HEK293 (cell line): ENCODE measurements at regions not wholly inside any gene's neighbourhood (a gene's known extent, or its start where the extent isn't known, plus 50 kb on each side); places are given as distances from the start of the nearest gene placed in this dataset.
"Not testable (repeated sequence)": the region's sequence is repeated elsewhere in the genome, so short reads cannot be mapped to it uniquely, and the experiment has no call there.

Experiments used
- CTCF ChIA-PET: fragments of 350-600 bp; formaldehyde crosslinking; extraction: SDS; loops from one replicate; lab custom pipeline; 2021; ENCODE audit warnings: antibody characterized with exemption; lab: Yijun Ruan, JAX
- POLR2A ChIA-PET: fragments of 300-600 bp; formaldehyde crosslinking; extraction: SDS; loops from one replicate; lab custom pipeline; 2020; ENCODE audit warnings: antibody characterized with exemption, inconsistent platforms; lab: Yijun Ruan, JAX
- H3K27ac ChIP-seq: fragments of 200-500 bp; sonication (Bioruptor generic); 2 replicates; pipeline ENCODE4 v1.5.1; 2014; ENCODE audit warnings: low read depth, low read length, control low read depth, inconsistent platforms; ENCODE audit errors: extremely low read depth
- H3K36me3 ChIP-seq, 2 experiments: fragments of 200-500 bp in 1 of 2; sonication (Bioruptor generic) in 1 of 2; 1 replicate in 1 of 2; 2 replicates in 1 of 2; pipeline ENCODE4 v1.5.1; 2014 to 2017; ENCODE audit warnings: inconsistent platforms in 2 of 2, low read length in 2 of 2; ENCODE audit not compliant: control insufficient read depth in 2 of 2, insufficient read depth in 1 of 2
- H3K4me1 ChIP-seq: fragments of 200-500 bp; sonication (Bioruptor generic); 2 replicates; pipeline ENCODE4 v1.5.1; 2014; ENCODE audit warnings: mild to moderate bottlenecking, low read length, inconsistent platforms; ENCODE audit not compliant: control insufficient read depth, insufficient read depth
- H3K4me3 ChIP-seq: 2 replicates; pipeline ENCODE4 v1.5.1; 2011; ENCODE audit warnings: low read depth, mild to moderate bottlenecking, control low read depth, low read length, moderate library complexity
- H3K9me3 ChIP-seq: fragments of 200-500 bp; sonication (Bioruptor generic); 2 replicates; pipeline ENCODE4 v1.5.1; 2014; ENCODE audit warnings: low read depth, low read length, inconsistent platforms; ENCODE audit not compliant: control insufficient read depth, insufficient read depth
- GFI1B ChIP-seq: fragments of 450-650 bp; formaldehyde crosslinking; IDR thresholded peaks from 2 replicates; pipeline ENCODE4 v1.5.1; 2016; ENCODE audit warnings: missing biosample characterization, missing genetic modification characterization
- KLF10 ChIP-seq: fragments of 450-650 bp; IDR thresholded peaks from 2 replicates; pipeline ENCODE4 v1.5.1; 2018; ENCODE audit warnings: missing biosample characterization, mild to moderate bottlenecking, missing genetic modification characterization
- RBAK ChIP-seq: fragments of 450-650 bp; formaldehyde crosslinking; IDR thresholded peaks from 2 replicates; pipeline ENCODE4 v1.5.1; 2016; ENCODE audit warnings: missing biosample characterization, missing genetic modification characterization
- TRIM28 ChIP-seq: IDR thresholded peaks from 2 replicates; pipeline ENCODE4 v1.6.1; 2011; ENCODE audit warnings: low read length, control low read depth, borderline replicate concordance
- ZBTB21 ChIP-seq: fragments of 450-650 bp; formaldehyde crosslinking; IDR thresholded peaks from 2 replicates; pipeline ENCODE4 v1.5.1; 2017; ENCODE audit warnings: missing biosample characterization, missing genetic modification characterization
- ZNF239 ChIP-seq: fragments of 450-650 bp; formaldehyde crosslinking; IDR thresholded peaks from 2 replicates; pipeline ENCODE4 v1.5.1; 2016; ENCODE audit warnings: missing biosample characterization, missing genetic modification characterization
- ZNF266 ChIP-seq: fragments of 450-650 bp; formaldehyde crosslinking; IDR thresholded peaks from 2 replicates; pipeline ENCODE4 v1.5.1; 2016; ENCODE audit warnings: missing biosample characterization, missing genetic modification characterization, low read depth
- ZNF394 ChIP-seq: fragments of 450-650 bp; formaldehyde crosslinking; IDR thresholded peaks from 2 replicates; pipeline ENCODE4 v1.5.1; 2016; ENCODE audit warnings: missing biosample characterization, missing genetic modification characterization, mild to moderate bottlenecking, moderate library complexity, borderline replicate concordance
- ZNF510 ChIP-seq: fragments of 450-650 bp; formaldehyde crosslinking; IDR thresholded peaks from 2 replicates; pipeline ENCODE4 v1.5.1; 2018; ENCODE audit warnings: mild to moderate bottlenecking, missing genetic modification characterization, missing biosample characterization; ENCODE audit not compliant: insufficient replicate concordance
- ZNF704 ChIP-seq: fragments of 450-650 bp; formaldehyde crosslinking; IDR thresholded peaks from 2 replicates; pipeline ENCODE4 v1.5.1; 2016; ENCODE audit warnings: missing biosample characterization, missing genetic modification characterization
- ZNF776 ChIP-seq: fragments of 450-650 bp; formaldehyde crosslinking; IDR thresholded peaks from 2 replicates; pipeline ENCODE4 v1.5.0; 2017; ENCODE audit warnings: missing biosample characterization, missing genetic modification characterization, borderline replicate concordance
- ZNF830 ChIP-seq: fragments of 450-650 bp; IDR thresholded peaks from 2 replicates; pipeline ENCODE4 v1.5.0; 2018; ENCODE audit warnings: missing biosample characterization, missing genetic modification characterization, low read depth, mild to moderate bottlenecking, moderate library complexity
- ZNF837 ChIP-seq: fragments of 450-650 bp; formaldehyde crosslinking; IDR thresholded peaks from 2 replicates; pipeline ENCODE4 v1.5.1; 2016; ENCODE audit warnings: missing biosample characterization, missing genetic modification characterization
- ZSCAN4 ChIP-seq: fragments of 450-650 bp; formaldehyde crosslinking; IDR thresholded peaks from 2 replicates; pipeline ENCODE4 v1.5.1; 2017; ENCODE audit warnings: missing biosample characterization, missing genetic modification characterization
- TF ChIP-seq, protein P1 (sequence below): fragments of 450-650 bp; IDR thresholded peaks from 2 replicates; pipeline ENCODE4 v1.5.1; 2018; ENCODE audit warnings: missing biosample characterization, mild to moderate bottlenecking, missing genetic modification characterization
- TF ChIP-seq, protein P2 (sequence below): fragments of 450-650 bp; formaldehyde crosslinking; IDR thresholded peaks from 2 replicates; pipeline ENCODE4 v1.5.1; 2016; ENCODE audit warnings: missing biosample characterization, missing genetic modification characterization, low read depth

DNA sequence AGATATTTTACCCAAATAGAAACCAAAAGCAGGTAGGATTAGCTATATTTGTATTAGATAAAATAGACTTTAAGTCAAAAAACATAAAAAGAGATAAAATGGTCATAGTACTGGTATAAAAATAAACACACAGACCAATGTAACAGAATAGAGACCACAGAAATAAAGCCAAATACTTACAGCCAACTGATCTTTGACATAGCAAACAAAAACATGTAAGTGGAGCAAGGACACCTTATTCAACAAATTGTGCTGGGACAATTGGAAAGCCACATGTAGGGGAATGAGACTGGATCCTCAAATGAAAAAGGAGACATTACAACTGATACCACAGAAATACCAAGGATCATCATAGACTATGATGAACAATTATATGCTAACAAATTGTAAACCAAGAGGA is 94.5 kb upstream of the SIRPG start:
- Histone ChIP-seq H3K36me3 (no peaks in the 10 kb centered on the region), H3K27ac (no peak overlapping the region), H3K9me3 (no peaks in the 10 kb centered on the region), H3K4me3 (no peak overlapping the region), H3K4me1 (no peaks in the 10 kb centered on the region)
- TF ChIP-seq ZNF776 (tag by site-specific recombination), result no peak
- CTCF ChIA-PET, result interaction anchor here (0.7 to 3.0 kb wide), 4 partner anchors 12 to 865 kb away, joined by 3 to 23 read pairs (median 6); no protein-coding TSS in a partner anchor
- POLR2A ChIA-PET, result no interaction called here

DNA sequence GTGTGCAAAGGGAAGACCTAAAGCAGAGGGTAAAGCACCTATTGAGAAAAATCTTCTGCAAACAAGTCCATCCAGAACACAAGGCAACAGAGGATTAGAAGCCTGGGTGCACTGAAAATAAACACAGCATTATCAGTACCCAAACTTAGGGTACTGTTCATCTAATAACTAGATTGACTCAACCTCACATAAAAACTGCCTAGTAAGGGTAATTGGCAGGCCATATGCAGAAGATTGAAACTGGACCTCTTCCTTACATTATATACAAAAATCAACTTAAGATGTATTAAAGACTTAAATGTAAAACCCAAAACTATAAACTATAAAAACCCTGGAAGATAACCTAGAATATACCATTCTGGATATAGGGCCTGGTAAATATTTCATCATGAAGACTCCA is 91.2 kb upstream of the SIRPG start:
- TF ChIP-seq ZNF830 (tag by site-specific recombination), result no peak
- TF ChIP-seq ZNF394 (tag by site-specific recombination), result no peak
- no peak for TF ChIP-seq ZNF266 (tag by site-specific recombination)
- no peak for TF ChIP-seq ZNF837 (tag by site-specific recombination)
- TF ChIP-seq TRIM28, result no peak
- no peak for TF ChIP-seq RBAK
- no peak for TF ChIP-seq KLF10
- TF ChIP-seq, all 188 proteins: peak for 0
- no peak overlapping the region for H3K27ac ChIP-seq
- POLR2A ChIA-PET, result no interaction called here
- H3K4me3 ChIP-seq, result no peak overlapping the region
- no peaks in the 10 kb centered on the region for H3K4me1 ChIP-seq
- H3K9me3 ChIP-seq, result no peaks in the 10 kb centered on the region
- no peaks in the 10 kb centered on the region for H3K36me3 ChIP-seq
- CTCF ChIA-PET, result interaction anchor here (2.1 kb wide), 1 partner anchor 16 kb away, joined by 10 read pairs; no protein-coding TSS in a partner anchor

DNA sequence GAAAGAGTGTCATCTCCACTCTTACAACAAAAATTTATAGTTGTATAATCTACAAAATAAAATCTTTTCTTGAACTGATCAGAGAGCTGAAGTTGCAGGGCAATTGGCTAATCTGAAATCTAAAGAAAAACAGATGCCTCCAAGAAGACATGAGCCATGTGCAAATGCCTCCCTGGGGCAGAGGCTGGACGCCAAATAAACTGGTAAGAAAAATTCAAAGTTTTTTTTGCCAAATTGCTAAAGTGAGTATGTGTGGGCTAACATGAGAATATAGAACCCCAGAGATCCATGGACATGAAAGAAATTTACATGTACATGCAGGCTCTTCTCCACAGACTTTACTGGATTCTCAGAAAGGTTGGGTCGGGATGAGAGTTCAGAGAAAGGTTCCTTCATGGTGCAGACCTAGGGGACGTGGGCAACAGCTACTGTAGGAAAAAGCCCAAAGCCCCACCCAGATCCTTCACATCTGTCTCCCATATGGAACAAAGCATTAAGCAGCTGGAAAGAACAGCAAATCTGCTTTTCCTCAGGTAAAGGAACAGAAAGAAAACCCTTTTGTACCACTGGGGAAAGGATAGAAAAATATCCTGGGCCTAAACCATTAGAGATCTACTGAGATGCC is 90.5 kb upstream of the SIRPG start:
- H3K4me1 ChIP-seq, result no peaks in the 10 kb centered on the region
- no peaks in the 10 kb centered on the region for H3K9me3 ChIP-seq
- TF ChIP-seq ZNF704, result no peak
- TF ChIP-seq ZNF510, result no peak
- TF ChIP-seq, protein P1, sequence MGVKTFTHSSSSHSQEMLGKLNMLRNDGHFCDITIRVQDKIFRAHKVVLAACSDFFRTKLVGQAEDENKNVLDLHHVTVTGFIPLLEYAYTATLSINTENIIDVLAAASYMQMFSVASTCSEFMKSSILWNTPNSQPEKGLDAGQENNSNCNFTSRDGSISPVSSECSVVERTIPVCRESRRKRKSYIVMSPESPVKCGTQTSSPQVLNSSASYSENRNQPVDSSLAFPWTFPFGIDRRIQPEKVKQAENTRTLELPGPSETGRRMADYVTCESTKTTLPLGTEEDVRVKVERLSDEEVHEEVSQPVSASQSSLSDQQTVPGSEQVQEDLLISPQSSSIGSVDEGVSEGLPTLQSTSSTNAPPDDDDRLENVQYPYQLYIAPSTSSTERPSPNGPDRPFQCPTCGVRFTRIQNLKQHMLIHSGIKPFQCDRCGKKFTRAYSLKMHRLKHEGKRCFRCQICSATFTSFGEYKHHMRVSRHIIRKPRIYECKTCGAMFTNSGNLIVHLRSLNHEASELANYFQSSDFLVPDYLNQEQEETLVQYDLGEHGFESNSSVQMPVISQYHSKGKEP (tag by site-specific recombination), result no peak
- TF ChIP-seq GFI1B (tag by site-specific recombination), result no peak
- no peak for TF ChIP-seq ZNF239 (tag by site-specific recombination)
- no peak for TF ChIP-seq ZBTB21
- TF ChIP-seq, protein P2, sequence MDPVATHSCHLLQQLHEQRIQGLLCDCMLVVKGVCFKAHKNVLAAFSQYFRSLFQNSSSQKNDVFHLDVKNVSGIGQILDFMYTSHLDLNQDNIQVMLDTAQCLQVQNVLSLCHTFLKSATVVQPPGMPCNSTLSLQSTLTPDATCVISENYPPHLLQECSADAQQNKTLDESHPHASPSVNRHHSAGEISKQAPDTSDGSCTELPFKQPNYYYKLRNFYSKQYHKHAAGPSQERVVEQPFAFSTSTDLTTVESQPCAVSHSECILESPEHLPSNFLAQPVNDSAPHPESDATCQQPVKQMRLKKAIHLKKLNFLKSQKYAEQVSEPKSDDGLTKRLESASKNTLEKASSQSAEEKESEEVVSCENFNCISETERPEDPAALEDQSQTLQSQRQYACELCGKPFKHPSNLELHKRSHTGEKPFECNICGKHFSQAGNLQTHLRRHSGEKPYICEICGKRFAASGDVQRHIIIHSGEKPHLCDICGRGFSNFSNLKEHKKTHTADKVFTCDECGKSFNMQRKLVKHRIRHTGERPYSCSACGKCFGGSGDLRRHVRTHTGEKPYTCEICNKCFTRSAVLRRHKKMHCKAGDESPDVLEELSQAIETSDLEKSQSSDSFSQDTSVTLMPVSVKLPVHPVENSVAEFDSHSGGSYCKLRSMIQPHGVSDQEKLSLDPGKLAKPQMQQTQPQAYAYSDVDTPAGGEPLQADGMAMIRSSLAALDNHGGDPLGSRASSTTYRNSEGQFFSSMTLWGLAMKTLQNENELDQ, result no peak
- TF ChIP-seq ZSCAN4 (tag by site-specific recombination), result no peak
- POLR2A ChIA-PET, result no interaction called here
- CTCF ChIA-PET, result interaction anchor here (0.8 to 1.1 kb wide), 2 partner anchors 16 to 864 kb away, joined by 3 to 5 read pairs; no protein-coding TSS in a partner anchor
- no peak overlapping the region for H3K27ac ChIP-seq
- no peak overlapping the region for H3K4me3 ChIP-seq
- no peaks in the 10 kb centered on the region for H3K36me3 ChIP-seq

DNA sequence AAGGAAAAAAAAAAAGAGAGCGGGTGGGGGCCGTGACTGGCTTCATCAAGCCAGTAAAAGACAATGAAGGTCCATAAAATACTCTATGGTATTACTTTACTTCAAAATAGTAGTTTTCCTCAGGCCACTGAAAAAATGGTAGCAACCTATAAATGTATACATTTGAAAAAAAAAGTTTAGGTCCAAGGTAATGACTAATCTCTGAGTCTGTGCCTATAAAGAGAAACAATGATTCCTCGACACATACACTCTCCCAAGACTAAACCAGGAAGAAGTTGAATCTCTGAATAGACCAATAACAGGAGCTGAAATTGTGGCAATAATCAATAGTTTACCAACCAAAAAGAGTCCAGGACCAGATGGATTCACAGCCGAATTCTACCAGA is 84.5 kb upstream of the SIRPG start:
- H3K9me3 ChIP-seq, CTCF ChIA-PET, H3K36me3 ChIP-seq, H3K4me3 ChIP-seq, H3K4me1 ChIP-seq, POLR2A ChIA-PET, H3K27ac ChIP-seq: not testable (repeated sequence)
